ENCODE measurements at regions not wholly inside any gene's neighbourhood (a gene's known extent, or its start where the extent isn't known, plus 50 kb on each side); places are given as distances from the start of the nearest gene placed in this dataset.
A peak's percentile ranks its signal among the peaks of the same experiment; 100 is the strongest.

GRCh38 chr12:124413401-124413800 lies 118.5 kb downstream of the RFLNA start:
- Mint-ChIP-seq H3K27ac (no peak overlapping the region), H3K4me3 (no peak overlapping the region), H3K27me3 (no peaks in the 10 kb centered on the region), H3K36me3 (peaks cover 0 to 74% (median 2%) of the 10 kb centered on the region in 3 donors), H3K9me3 (no peaks in the 10 kb centered on the region), H3K4me1 (peaks cover 3 to 7% (median 5%) of the 10 kb centered on the region in 3 donors)
- no peak overlapping the region for H3K4me3 ChIP-seq (ENCODE audit: low read length)
- no peaks in the 10 kb centered on the region for H3K9me3 ChIP-seq (ENCODE audit: low read length)
- ChIA-PET CTCF (no interaction called here), POLR2A (no interaction called here)
- no peak for DNase-seq
- no peak overlapping the region for H3K27ac ChIP-seq (ENCODE audit: low read depth, low read length)
- H3K27me3 ChIP-seq (ENCODE audit: insufficient read depth, low read length, poor library complexity, severe bottlenecking) = no peaks in the 10 kb centered on the region
- H3K4me1 ChIP-seq (ENCODE audit: insufficient read depth, low read length) = no peaks in the 10 kb centered on the region
- no peaks in the 10 kb centered on the region for H3K36me3 ChIP-seq (ENCODE audit: insufficient read depth, low read length)

DNA sequence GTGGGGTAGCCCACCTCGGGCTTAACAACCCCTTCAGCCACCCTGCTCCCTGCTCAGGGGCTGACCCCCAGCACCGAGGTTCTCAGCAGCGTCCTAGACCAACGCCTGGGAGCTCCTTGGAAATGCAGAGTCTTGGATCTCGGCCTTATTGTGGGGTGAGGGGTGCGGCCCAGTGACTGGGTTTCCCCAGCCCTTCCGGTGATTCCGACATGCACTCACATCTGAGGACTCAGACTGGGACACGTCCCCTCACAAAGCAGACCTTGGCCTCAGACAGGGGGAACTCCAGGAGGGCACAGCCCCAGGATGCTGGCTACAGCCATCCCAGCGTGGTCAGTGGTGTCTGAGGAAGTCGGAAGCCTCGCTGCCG lies 117.7 kb downstream of the RFLNA start:
- Mint-ChIP-seq H3K4me3 (peak overlapping the region in 1 of 7 donors; percentile 27), H3K36me3 (peaks cover 0 to 71% (median 2%) of the 10 kb centered on the region in 3 donors), H3K27me3 (no peaks in the 10 kb centered on the region), H3K4me1 (peaks cover 3 to 7% (median 5%) of the 10 kb centered on the region in 3 donors), H3K27ac (no peak overlapping the region), H3K9me3 (no peaks in the 10 kb centered on the region)
- ChIA-PET CTCF (no interaction called here), POLR2A (no interaction called here)
- no peak for DNase-seq
- no peaks in the 10 kb centered on the region for H3K9me3 ChIP-seq (ENCODE audit: low read length)
- H3K4me1 ChIP-seq (ENCODE audit: insufficient read depth, low read length) = no peaks in the 10 kb centered on the region
- no peaks in the 10 kb centered on the region for H3K36me3 ChIP-seq (ENCODE audit: insufficient read depth, low read length)
- H3K27ac ChIP-seq (ENCODE audit: low read depth, low read length) = no peak overlapping the region
- no peaks in the 10 kb centered on the region for H3K27me3 ChIP-seq (ENCODE audit: insufficient read depth, low read length, poor library complexity, severe bottlenecking)
- H3K4me3 ChIP-seq (ENCODE audit: low read length) = no peak overlapping the region

DNA sequence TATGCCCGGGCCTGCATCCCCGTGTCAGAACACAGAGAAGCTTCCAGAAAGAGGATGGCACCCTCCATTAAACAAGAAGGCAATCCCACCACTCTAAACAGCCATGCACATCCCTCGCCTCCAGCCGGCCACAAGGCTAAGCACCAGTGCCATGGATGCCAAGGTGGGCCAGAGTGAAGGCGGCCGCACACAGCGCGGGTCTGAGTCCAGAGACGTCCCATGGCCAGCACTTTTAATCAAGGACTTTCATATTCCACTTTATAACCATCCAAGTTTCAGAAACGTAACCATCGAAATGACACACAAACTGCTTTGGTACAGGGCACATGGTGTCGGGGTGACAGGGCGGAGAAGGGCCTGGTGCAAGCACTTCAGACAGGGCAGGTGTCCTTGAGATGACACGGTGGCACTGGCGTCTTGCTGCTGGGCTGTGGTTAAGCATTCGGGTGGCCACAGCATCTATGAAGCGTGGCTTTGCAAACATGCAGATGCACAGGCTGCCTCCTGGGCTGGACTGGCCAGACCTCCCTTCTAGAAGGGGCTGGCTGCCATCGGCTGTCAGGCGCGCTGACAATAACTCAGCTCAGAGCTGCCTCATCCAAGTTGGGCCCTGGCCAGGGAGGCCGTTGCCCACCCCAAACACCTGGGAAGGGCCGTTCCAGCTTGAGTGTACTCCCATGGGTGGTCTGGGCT lies 117.2 kb downstream of the RFLNA start:
- Histone ChIP-seq H3K36me3 (ENCODE audit: insufficient read depth, low read length) (no peaks in the 10 kb centered on the region), H3K27me3 (ENCODE audit: insufficient read depth, low read length, poor library complexity, severe bottlenecking) (no peaks in the 10 kb centered on the region), H3K27ac (ENCODE audit: low read depth, low read length) (no peak overlapping the region), H3K4me1 (ENCODE audit: insufficient read depth, low read length) (no peaks in the 10 kb centered on the region), H3K9me3 (ENCODE audit: low read length) (no peaks in the 10 kb centered on the region), H3K4me3 (ENCODE audit: low read length) (no peak overlapping the region)
- ChIA-PET CTCF (no interaction called here), POLR2A (no interaction called here)
- Mint-ChIP-seq H3K27me3 (no peaks in the 10 kb centered on the region), H3K9me3 (no peaks in the 10 kb centered on the region), H3K27ac (no peak overlapping the region), H3K4me3 (no peak overlapping the region), H3K4me1 (peaks cover 3 to 5% (median 5%) of the 10 kb centered on the region in 3 donors), H3K36me3 (peaks cover 0 to 71% (median 2%) of the 10 kb centered on the region in 3 donors)
- DNase-seq = no peak

GRCh38 chr12:124411281-124411878 lies 116.5 kb downstream of the RFLNA start:
- Mint-ChIP-seq H3K27me3 (no peaks in the 10 kb centered on the region), H3K9me3 (no peaks in the 10 kb centered on the region), H3K36me3 (peaks cover 0 to 73% (median 2%) of the 10 kb centered on the region in 3 donors), H3K27ac (no peak overlapping the region), H3K4me3 (no peak overlapping the region), H3K4me1 (peaks cover 4 to 10% (median 5%) of the 10 kb centered on the region in 3 donors)
- no peak overlapping the region for H3K4me3 ChIP-seq (ENCODE audit: low read length)
- H3K9me3 ChIP-seq (ENCODE audit: low read length) = no peaks in the 10 kb centered on the region
- ChIA-PET CTCF (no interaction called here), POLR2A (no interaction called here)
- no peaks in the 10 kb centered on the region for H3K36me3 ChIP-seq (ENCODE audit: insufficient read depth, low read length)
- DNase-seq = no peak
- no peaks in the 10 kb centered on the region for H3K27me3 ChIP-seq (ENCODE audit: insufficient read depth, low read length, poor library complexity, severe bottlenecking)
- no peaks in the 10 kb centered on the region for H3K4me1 ChIP-seq (ENCODE audit: insufficient read depth, low read length)
- H3K27ac ChIP-seq (ENCODE audit: low read depth, low read length) = no peak overlapping the region

- H3K9me3 ChIP-seq (ENCODE audit: low read length) = no peaks in the 10 kb centered on the region
- ChIA-PET POLR2A (interaction anchor here (1.0 kb wide), 1 partner anchor 43 kb away, joined by 3 read pairs; no protein-coding TSS in a partner anchor), CTCF (no interaction called here)
- Mint-ChIP-seq H3K36me3 (peaks cover 0 to 70% (median 2%) of the 10 kb centered on the region in 3 donors), H3K4me3 (no peak overlapping the region), H3K27ac (peak overlapping the region in 3 of 8 donors; percentile 19 to 45 (median 33)), H3K9me3 (no peaks in the 10 kb centered on the region), H3K4me1 (peaks cover 4 to 10% (median 5%) of the 10 kb centered on the region in 3 donors), H3K27me3 (no peaks in the 10 kb centered on the region)
- H3K4me3 ChIP-seq (ENCODE audit: low read length) = no peak overlapping the region
- H3K27me3 ChIP-seq (ENCODE audit: insufficient read depth, low read length, poor library complexity, severe bottlenecking) = no peaks in the 10 kb centered on the region
- no peaks in the 10 kb centered on the region for H3K4me1 ChIP-seq (ENCODE audit: insufficient read depth, low read length)
- H3K27ac ChIP-seq (ENCODE audit: low read depth, low read length) = no peak overlapping the region
- H3K36me3 ChIP-seq (ENCODE audit: insufficient read depth, low read length) = no peaks in the 10 kb centered on the region
- no peak for DNase-seq
Observed at GRCh38 chr12:124410354-124411175, 115.7 kb downstream of the RFLNA start.

DNA sequence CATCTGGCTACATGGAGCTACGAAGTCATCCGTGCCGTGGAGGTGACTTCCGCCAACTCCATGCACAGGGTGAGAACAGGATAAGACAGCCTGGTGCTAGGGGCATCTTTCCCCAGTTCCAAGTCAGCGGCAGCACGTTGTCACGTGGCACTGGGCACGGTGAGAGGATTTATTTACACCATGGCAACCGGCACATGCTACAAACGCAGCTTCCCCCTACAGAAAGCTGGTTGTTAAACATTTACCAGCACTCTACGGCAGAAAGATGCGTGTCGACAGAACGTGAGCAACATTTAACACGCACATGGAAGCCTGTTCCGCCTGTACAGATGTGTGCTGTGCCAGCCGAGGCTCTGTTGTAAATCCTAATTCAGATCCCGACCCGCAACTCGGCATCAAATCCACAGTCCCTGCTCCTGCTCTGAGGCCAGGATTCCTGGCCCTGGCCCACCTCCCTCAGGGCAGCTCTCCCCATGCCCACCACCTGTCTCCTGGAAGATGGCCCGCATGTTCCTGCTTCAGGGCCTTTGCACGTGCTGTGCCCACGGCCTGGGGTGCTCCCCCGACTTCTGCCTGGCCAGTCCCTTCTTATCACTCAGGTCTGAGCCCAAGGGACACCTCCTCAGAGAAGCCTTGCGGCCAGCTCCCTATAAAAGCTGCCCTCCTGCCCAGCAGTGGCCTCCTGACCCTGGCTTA lies 114.1 kb downstream of the RFLNA start:
- no peaks in the 10 kb centered on the region for H3K9me3 Mint-ChIP-seq
- no peaks in the 10 kb centered on the region for H3K36me3 ChIP-seq (ENCODE audit: insufficient read depth, low read length)
- no peaks in the 10 kb centered on the region for H3K9me3 ChIP-seq (ENCODE audit: low read length)
- H3K36me3 Mint-ChIP-seq = peaks cover 0 to 66% (median 2%) of the 10 kb centered on the region in 3 donors
- H3K27me3 ChIP-seq (ENCODE audit: insufficient read depth, low read length, poor library complexity, severe bottlenecking) = no peaks in the 10 kb centered on the region
- no peak overlapping the region for H3K4me3 ChIP-seq (ENCODE audit: low read length)
- ChIA-PET POLR2A (no interaction called here), CTCF (interaction anchor here (1.1 kb wide), 1 partner anchor 10 kb away, joined by 5 read pairs; no protein-coding TSS in a partner anchor)
- H3K27ac Mint-ChIP-seq = peak overlapping the region in 1 of 8 donors; percentile 68
- DNase-seq = no peak
- H3K27ac ChIP-seq (ENCODE audit: low read depth, low read length) = no peak overlapping the region
- H3K4me3 Mint-ChIP-seq = no peak overlapping the region
- H3K4me1 Mint-ChIP-seq = peaks cover 2 to 17% (median 5%) of the 10 kb centered on the region in 3 donors
- H3K4me1 ChIP-seq (ENCODE audit: insufficient read depth, low read length) = no peaks in the 10 kb centered on the region
- no peaks in the 10 kb centered on the region for H3K27me3 Mint-ChIP-seq

DNA sequence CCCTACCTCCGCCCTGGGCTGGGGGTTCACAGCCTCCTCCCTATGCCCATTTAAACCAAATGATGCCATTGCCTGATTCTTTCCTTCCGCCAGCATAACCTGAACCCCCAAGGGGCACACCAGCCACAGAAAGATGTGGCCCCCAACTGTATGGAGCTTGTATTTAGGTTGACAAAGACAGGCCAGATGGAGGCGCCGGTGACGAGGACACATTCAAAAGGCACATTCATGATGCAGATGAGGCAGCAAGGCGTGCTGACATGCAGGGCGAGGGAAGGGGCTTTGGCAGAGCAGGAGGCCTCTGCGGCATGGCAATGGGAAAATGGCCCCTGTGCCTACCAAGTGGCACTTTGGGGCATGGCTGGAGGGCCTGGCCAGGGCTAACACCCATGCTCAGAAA lies 112.2 kb downstream of the RFLNA start:
- Histone ChIP-seq H3K9me3 (ENCODE audit: low read length) (no peaks in the 10 kb centered on the region), H3K4me3 (ENCODE audit: low read length) (no peak overlapping the region), H3K4me1 (ENCODE audit: insufficient read depth, low read length) (no peaks in the 10 kb centered on the region), H3K36me3 (ENCODE audit: insufficient read depth, low read length) (no peaks in the 10 kb centered on the region), H3K27ac (ENCODE audit: low read depth, low read length) (no peak overlapping the region), H3K27me3 (ENCODE audit: insufficient read depth, low read length, poor library complexity, severe bottlenecking) (no peaks in the 10 kb centered on the region)
- DNase-seq = no peak
- peak overlapping the region in 2 of 8 donors; percentile 43 to 57 for H3K27ac Mint-ChIP-seq
- ChIA-PET CTCF (no interaction called here), POLR2A (no interaction called here)
- H3K36me3 Mint-ChIP-seq = peaks cover 0 to 62% (median 2%) of the 10 kb centered on the region in 3 donors
- peaks cover 5 to 21% (median 8%) of the 10 kb centered on the region in 3 donors for H3K4me1 Mint-ChIP-seq
- no peaks in the 10 kb centered on the region for H3K9me3 Mint-ChIP-seq
- no peaks in the 10 kb centered on the region for H3K27me3 Mint-ChIP-seq
- no peak overlapping the region for H3K4me3 Mint-ChIP-seq
